Fibroblast of villous mesenchyme (primary cell): ENCODE measurements at regions not wholly inside any gene's neighbourhood (a gene's known extent, or its start where the extent isn't known, plus 50 kb on each side); places are given as distances from the start of the nearest gene placed in this dataset.
"Not testable (repeated sequence)": the region's sequence is repeated elsewhere in the genome, so short reads cannot be mapped to it uniquely, and the experiment has no call there.

ENCODE experiments used
- DNase-seq: peaks from one replicate; pipeline ENCODE4 v3.0.0-alpha.2; 2010; ENCODE audit warnings: low read depth
- H3K4me3 ChIP-seq: 2 replicates; pipeline ENCODE4 v1.5.1; 2011; ENCODE audit warnings: low read depth, mild to moderate bottlenecking, low read length
- TF ChIP-seq, protein P1 (sequence below): IDR thresholded peaks from 2 replicates; pipeline ENCODE4 v1.5.1; 2012; ENCODE audit warnings: low read depth, mild to moderate bottlenecking, low read length; ENCODE audit not compliant: insufficient read depth

DNA sequence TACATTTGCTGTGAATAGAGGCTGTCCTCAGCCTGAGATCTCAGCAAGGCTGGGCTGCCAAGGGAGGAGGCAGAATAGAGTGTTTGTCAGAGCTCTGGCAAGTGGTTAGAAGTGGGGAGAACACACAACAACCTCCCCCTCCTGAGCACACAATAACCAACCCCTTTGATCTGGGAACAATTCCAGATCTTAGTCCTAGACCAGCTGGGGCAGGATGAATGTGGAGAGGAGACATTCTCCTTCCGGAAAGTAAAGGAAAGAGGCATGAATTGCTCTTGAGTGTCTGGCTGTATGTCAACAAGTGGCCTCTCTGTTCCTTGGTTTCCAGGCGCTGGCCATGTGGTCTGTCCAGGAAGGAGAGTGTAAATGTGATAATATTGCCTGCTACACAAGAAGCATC, 114.9 kb upstream of the TMTC4 start:
- no peak for DNase-seq
- no peak overlapping the region for H3K4me3 ChIP-seq
- TF ChIP-seq, protein P1, sequence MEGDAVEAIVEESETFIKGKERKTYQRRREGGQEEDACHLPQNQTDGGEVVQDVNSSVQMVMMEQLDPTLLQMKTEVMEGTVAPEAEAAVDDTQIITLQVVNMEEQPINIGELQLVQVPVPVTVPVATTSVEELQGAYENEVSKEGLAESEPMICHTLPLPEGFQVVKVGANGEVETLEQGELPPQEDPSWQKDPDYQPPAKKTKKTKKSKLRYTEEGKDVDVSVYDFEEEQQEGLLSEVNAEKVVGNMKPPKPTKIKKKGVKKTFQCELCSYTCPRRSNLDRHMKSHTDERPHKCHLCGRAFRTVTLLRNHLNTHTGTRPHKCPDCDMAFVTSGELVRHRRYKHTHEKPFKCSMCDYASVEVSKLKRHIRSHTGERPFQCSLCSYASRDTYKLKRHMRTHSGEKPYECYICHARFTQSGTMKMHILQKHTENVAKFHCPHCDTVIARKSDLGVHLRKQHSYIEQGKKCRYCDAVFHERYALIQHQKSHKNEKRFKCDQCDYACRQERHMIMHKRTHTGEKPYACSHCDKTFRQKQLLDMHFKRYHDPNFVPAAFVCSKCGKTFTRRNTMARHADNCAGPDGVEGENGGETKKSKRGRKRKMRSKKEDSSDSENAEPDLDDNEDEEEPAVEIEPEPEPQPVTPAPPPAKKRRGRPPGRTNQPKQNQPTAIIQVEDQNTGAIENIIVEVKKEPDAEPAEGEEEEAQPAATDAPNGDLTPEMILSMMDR: no peak

DNA sequence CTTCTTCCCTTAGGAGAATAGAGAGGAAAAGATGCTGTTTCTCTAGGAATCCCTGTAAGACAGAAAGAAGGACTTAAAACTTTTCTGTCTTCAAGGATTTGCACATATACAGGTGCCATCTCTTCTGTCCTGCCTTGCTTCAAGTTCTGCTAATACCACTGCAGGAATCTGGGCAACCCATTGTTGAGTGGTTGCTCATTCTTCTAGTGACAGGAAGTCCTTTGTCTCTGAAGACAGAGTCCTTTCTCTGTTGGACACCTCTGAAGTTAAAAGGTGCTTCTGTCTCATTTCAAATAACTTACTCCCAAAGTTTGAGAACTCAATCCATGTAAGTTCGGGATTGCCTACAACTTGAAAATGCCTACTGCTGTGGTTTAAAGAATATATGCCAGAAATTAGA, 114.4 kb upstream of the TMTC4 start:
- no peak for DNase-seq
- TF ChIP-seq, protein P1: no peak
- H3K4me3 ChIP-seq: no peak overlapping the region

- DNase-seq: no peak
- TF ChIP-seq, protein P1: no peak
- no peak overlapping the region for H3K4me3 ChIP-seq
Measured at GRCh38 chr13:100788540-100788939, 113.9 kb upstream of the TMTC4 start.

- TF ChIP-seq, protein P1: no peak
- no peak for DNase-seq
- H3K4me3 ChIP-seq: no peak overlapping the region
Measured at GRCh38 chr13:100787899-100788298, 113.3 kb upstream of the TMTC4 start.

DNA sequence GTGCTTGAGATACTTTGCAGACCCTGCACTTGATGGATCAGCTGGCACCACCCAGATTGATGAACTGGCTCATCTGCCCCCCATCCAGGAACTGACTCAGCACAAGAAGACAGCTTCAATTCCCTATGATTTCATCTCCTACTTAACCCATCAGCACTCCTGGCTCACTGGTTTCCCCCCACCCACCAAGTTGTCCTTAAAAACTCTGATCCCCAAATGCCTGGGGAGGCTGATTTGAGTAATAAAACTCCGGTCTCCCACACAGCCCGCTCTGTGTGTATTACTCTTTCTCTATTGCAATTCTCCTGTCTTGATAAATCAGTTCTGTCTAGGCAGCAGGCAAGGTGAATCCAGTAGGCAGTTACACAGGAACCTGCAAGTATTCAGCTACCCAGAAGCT, 102.1 kb upstream of the TMTC4 start:
- DNase-seq, H3K4me3 ChIP-seq: not testable (repeated sequence)

DNA sequence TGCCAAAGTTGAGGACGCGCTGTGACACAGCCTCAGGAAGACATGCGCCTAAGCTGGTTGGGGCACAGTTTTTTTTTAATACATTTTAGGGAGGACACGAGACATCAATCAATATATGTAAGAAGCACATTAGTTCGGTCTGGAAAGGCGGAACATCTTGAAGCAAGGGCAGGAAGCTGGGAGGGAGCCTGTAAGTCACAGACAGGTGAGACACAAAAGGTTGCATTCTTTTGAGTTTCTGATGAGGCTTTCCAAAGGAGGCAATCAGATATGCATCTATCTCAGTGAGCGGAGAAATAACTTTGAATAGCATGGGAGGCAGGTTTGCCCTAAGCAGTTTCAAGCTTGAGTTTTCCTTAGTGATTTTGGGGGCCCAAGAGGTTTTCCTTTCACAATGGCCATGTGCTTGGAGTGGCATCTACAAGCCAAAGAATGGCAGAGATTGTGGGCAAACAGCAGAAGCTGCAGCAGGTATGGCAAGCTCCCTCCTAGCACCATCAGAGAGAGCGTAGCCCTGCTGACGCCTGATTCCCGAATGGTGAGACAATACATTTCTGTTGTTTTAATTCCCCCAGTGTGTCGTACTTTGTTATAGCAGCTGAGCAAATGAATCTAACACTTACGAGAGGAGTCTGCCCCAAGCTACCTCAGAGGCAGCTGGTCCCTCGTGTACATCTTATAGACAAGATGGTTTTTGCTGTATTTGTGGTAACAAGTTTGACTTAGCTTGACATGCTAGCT, 99.5 kb upstream of the TMTC4 start:
- TF ChIP-seq, protein P1: no peak
- DNase-seq: no peak
- H3K4me3 ChIP-seq: no peak overlapping the region

GRCh38 chr13:100773429-100773828, 98.8 kb upstream of the TMTC4 start:
- TF ChIP-seq, protein P1: no peak
- no peak for DNase-seq
- H3K4me3 ChIP-seq: no peak overlapping the region
